Activated CD8-positive, alpha-beta T cell treated with anti-CD3 and anti-CD28 coated beads, Interleukin-2, amount 10 ng/mL, durations not matched to agents 7 days and 5 days (primary cell): ENCODE measurements at regions not wholly inside any gene's neighbourhood (a gene's known extent, or its start where the extent isn't known, plus 50 kb on each side); places are given as distances from the start of the nearest gene placed in this dataset.

ENCODE experiments used
- ATAC-seq: fragments of 150-1000 bp; cut with Tn5 transposase; one replicate; pipeline ENCODE4 v1.10.0; 2021; ENCODE audit warnings: moderate library complexity
- CTCF ChIA-PET: fragments of 350-600 bp; sonication (Branson Sonifier 250); formaldehyde crosslinking; loops from one replicate; lab custom pipeline; 2021; ENCODE audit warnings: antibody characterized with exemption; lab: Charles Lee
- POLR2A ChIA-PET: fragments of 350-600 bp; sonication (Branson Sonifier 250); formaldehyde crosslinking; loops from one replicate; lab custom pipeline; 2021; ENCODE audit warnings: antibody characterized with exemption; lab: Charles Lee
- DNase-seq: peaks from one replicate; pipeline ENCODE4 v3.0.0-alpha.2; 2020
- H3K27ac Mint-ChIP-seq: one replicate; pipeline ENCODE4 v1.8.0; 2021; ENCODE audit warnings: mild to moderate bottlenecking, mixed read lengths
- H3K27me3 Mint-ChIP-seq: one replicate; pipeline ENCODE4 v1.8.0; 2021; ENCODE audit warnings: low read depth, mixed read lengths
- H3K36me3 Mint-ChIP-seq: one replicate; pipeline ENCODE4 v1.8.0; 2021; ENCODE audit warnings: low read depth, mixed read lengths
- H3K4me1 Mint-ChIP-seq: one replicate; pipeline ENCODE4 v1.8.0; 2021; ENCODE audit warnings: low read depth, mixed read lengths
- H3K4me3 Mint-ChIP-seq: one replicate; pipeline ENCODE4 v1.8.0; 2021; ENCODE audit warnings: mild to moderate bottlenecking, mixed read lengths
- H3K9me3 Mint-ChIP-seq: one replicate; pipeline ENCODE4 v1.8.0; 2022; ENCODE audit warnings: mixed read lengths; ENCODE audit not compliant: insufficient read depth

GRCh38 chr12:107244584-107244983 lies 151.2 kb upstream of the CRY1 start:
- ATAC-seq (no peak), DNase-seq (no peak)
- ChIA-PET CTCF (no interaction called here), POLR2A (no interaction called here)
- no peak overlapping the region for H3K27ac Mint-ChIP-seq
- H3K9me3 Mint-ChIP-seq, result no peaks in the 10 kb centered on the region
- peaks cover 5% of the 10 kb centered on the region for H3K4me1 Mint-ChIP-seq
- no peak overlapping the region for H3K4me3 Mint-ChIP-seq
- peaks cover 16% of the 10 kb centered on the region for H3K27me3 Mint-ChIP-seq
- H3K36me3 Mint-ChIP-seq, result no peaks in the 10 kb centered on the region

DNA sequence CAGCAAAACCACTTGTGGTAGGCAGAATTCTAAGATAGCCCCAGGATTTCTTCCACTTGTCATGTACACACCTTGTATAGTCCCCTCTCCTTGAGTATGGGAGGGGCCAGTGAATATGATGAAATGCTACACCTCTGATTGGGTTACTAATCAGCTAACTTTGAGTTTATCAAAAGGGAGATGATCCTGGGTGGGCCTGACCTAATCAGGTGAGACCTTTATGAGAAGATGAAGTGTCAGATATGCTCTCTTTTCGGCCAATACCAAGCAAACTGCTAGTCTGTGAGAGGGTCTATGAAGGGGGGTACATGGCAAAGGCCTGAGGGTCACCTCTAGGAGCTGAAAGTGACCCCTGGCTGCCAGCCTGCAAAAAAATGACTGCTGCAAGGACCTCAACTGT lies 154.3 kb upstream of the CRY1 start:
- H3K4me1 Mint-ChIP-seq, result no peaks in the 10 kb centered on the region
- H3K27ac Mint-ChIP-seq, result no peak overlapping the region
- H3K9me3 Mint-ChIP-seq, result no peaks in the 10 kb centered on the region
- ChIA-PET POLR2A (no interaction called here), CTCF (no interaction called here)
- H3K36me3 Mint-ChIP-seq, result no peaks in the 10 kb centered on the region
- peaks cover 13% of the 10 kb centered on the region for H3K27me3 Mint-ChIP-seq
- DNase-seq (no peak), ATAC-seq (no peak)
- no peak overlapping the region for H3K4me3 Mint-ChIP-seq

DNA sequence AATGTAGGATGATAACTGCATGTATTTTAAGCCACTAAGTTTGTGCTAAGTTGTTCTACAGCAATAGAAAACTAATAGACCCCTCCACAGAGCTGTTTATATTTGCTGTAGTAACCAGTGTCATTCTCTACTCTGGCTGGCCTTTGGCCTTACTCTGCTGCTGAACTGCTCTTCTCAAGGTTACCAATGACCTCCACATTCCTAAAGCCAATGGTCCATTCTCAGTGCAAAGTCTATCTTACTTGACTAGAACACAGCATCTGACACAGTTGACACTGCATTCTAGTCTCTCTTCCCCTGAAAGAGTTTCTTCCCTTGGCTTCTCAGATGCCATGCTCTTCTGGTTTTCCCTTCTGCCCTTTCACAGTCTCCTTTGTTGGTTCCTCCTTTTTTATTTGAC lies 154.8 kb upstream of the CRY1 start:
- H3K4me1 Mint-ChIP-seq, result no peaks in the 10 kb centered on the region
- POLR2A ChIA-PET, result no interaction called here
- ATAC-seq (no peak), DNase-seq (no peak)
- CTCF ChIA-PET, result no interaction called here
- no peaks in the 10 kb centered on the region for H3K36me3 Mint-ChIP-seq
- no peak overlapping the region for H3K4me3 Mint-ChIP-seq
- H3K27me3 Mint-ChIP-seq, result peaks cover 10% of the 10 kb centered on the region
- no peak overlapping the region for H3K27ac Mint-ChIP-seq
- H3K9me3 Mint-ChIP-seq, result no peaks in the 10 kb centered on the region

- H3K4me3 Mint-ChIP-seq, result no peak overlapping the region
- CTCF ChIA-PET, result no interaction called here
- DNase-seq (no peak), ATAC-seq (no peak)
- H3K4me1 Mint-ChIP-seq, result no peaks in the 10 kb centered on the region
- POLR2A ChIA-PET, result no interaction called here
- H3K36me3 Mint-ChIP-seq, result no peaks in the 10 kb centered on the region
- no peak overlapping the region for H3K27ac Mint-ChIP-seq
- H3K27me3 Mint-ChIP-seq, result peaks cover 12% of the 10 kb centered on the region
- no peaks in the 10 kb centered on the region for H3K9me3 Mint-ChIP-seq
These were observed 157.9 kb upstream of the CRY1 start for GRCh38 chr12:107251288-107251687.

- Mint-ChIP-seq H3K4me1 (no peaks in the 10 kb centered on the region), H3K4me3 (no peak overlapping the region), H3K9me3 (no peaks in the 10 kb centered on the region), H3K36me3 (no peaks in the 10 kb centered on the region), H3K27ac (no peak overlapping the region), H3K27me3 (peaks cover 16% of the 10 kb centered on the region)
- no peak for DNase-seq
- ChIA-PET CTCF (no interaction called here), POLR2A (no interaction called here)
- ATAC-seq, result no peak
These were observed 160.0 kb upstream of the CRY1 start for GRCh38 chr12:107253361-107253760.

GRCh38 chr12:107254258-107254856 lies 161.0 kb upstream of the CRY1 start:
- no peaks in the 10 kb centered on the region for H3K9me3 Mint-ChIP-seq
- ATAC-seq (no peak), DNase-seq (no peak)
- ChIA-PET POLR2A (no interaction called here), CTCF (interaction anchor here (0.6 kb wide), 1 partner anchor 47 kb away, joined by 3 read pairs; no protein-coding TSS in a partner anchor)
- H3K27me3 Mint-ChIP-seq, result peaks cover 16% of the 10 kb centered on the region
- H3K4me3 Mint-ChIP-seq, result no peak overlapping the region
- H3K27ac Mint-ChIP-seq, result no peak overlapping the region
- H3K4me1 Mint-ChIP-seq, result no peaks in the 10 kb centered on the region
- H3K36me3 Mint-ChIP-seq, result no peaks in the 10 kb centered on the region

GRCh38 chr12:107258780-107259179 lies 165.4 kb upstream of the CRY1 start:
- CTCF ChIA-PET, result no interaction called here
- no peaks in the 10 kb centered on the region for H3K4me1 Mint-ChIP-seq
- DNase-seq (no peak), ATAC-seq (no peak)
- no peaks in the 10 kb centered on the region for H3K9me3 Mint-ChIP-seq
- no peak overlapping the region for H3K27ac Mint-ChIP-seq
- H3K27me3 Mint-ChIP-seq, result peaks cover 12% of the 10 kb centered on the region
- H3K36me3 Mint-ChIP-seq, result no peaks in the 10 kb centered on the region
- POLR2A ChIA-PET, result no interaction called here
- H3K4me3 Mint-ChIP-seq, result no peak overlapping the region

DNA sequence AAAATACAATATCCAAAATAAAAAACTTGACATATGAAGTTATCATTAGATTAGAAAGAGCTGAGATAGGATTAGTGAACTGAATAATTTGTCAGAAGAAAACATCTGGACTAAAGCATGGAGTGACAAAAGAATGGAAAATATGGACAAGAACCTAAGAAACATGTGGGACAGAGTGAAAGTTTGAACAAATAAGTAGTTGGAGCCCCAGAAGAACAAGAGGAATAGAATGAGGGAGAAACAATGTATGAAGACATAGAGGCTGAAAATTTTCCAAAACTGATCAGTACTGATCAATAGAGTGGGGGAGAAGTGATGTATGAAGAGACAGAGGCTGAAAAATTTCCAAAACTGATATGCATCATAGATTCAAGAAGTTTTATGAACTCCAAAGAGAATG lies 170.6 kb upstream of the CRY1 start:
- ChIA-PET CTCF (no interaction called here), POLR2A (no interaction called here)
- Mint-ChIP-seq H3K4me1 (peaks cover 8% of the 10 kb centered on the region), H3K36me3 (no peaks in the 10 kb centered on the region), H3K27ac (no peak overlapping the region), H3K9me3 (no peaks in the 10 kb centered on the region), H3K27me3 (no peaks in the 10 kb centered on the region), H3K4me3 (no peak overlapping the region)
- DNase-seq (no peak), ATAC-seq (no peak)

DNA sequence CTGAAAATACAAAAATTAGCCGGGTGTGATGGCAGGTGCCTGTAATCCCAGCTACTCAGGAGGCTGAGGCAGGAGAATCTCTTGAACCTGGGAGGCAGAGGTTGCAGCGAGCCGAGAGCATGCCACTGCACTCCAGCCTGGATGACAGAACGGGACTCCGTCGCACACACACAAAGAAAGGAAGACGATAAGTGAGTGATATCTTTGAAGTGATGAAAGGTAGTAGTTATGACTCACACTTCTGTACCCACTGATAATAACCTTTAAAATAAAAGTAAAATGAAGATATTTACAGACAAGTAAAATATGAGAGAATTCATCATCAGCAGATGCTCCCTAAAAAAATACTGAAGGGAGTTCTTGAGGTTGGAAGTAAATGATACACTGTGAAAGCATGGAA lies 171.3 kb upstream of the CRY1 start:
- H3K27me3 Mint-ChIP-seq, result peaks cover 3% of the 10 kb centered on the region
- H3K4me1 Mint-ChIP-seq, result peaks cover 8% of the 10 kb centered on the region
- H3K27ac Mint-ChIP-seq, result no peak overlapping the region
- POLR2A ChIA-PET, result no interaction called here
- no peak overlapping the region for H3K4me3 Mint-ChIP-seq
- ATAC-seq (peak; percentile 64), DNase-seq (no peak)
- CTCF ChIA-PET, result no interaction called here
- H3K9me3 Mint-ChIP-seq, result no peaks in the 10 kb centered on the region
- H3K36me3 Mint-ChIP-seq, result no peaks in the 10 kb centered on the region

DNA sequence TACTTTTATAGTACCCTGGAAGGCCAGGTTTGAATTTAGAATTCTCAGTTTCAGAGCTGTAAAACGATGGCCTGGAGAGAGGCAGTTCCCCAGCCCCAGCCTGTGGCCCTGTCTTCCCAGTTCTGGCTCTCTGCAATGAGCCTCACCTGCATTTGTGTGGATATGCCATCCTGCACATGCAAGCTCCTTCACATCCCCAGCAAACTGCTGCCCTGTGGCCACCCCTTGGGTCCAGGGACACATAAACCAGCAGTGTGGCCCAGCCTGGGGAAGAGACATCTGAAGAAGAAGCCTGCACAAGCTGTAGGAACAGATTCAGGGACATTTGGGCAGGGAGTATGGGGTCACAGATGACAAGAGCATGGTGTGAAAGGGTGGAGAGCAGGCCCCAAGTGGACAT lies 174.3 kb upstream of the CRY1 start:
- Mint-ChIP-seq H3K4me3 (no peak overlapping the region), H3K4me1 (peaks cover 8% of the 10 kb centered on the region), H3K27ac (no peak overlapping the region), H3K36me3 (no peaks in the 10 kb centered on the region), H3K9me3 (no peaks in the 10 kb centered on the region), H3K27me3 (peaks cover 7% of the 10 kb centered on the region)
- DNase-seq (no peak), ATAC-seq (no peak)
- ChIA-PET CTCF (no interaction called here), POLR2A (no interaction called here)

- ATAC-seq, result no peak
- ChIA-PET CTCF (no interaction called here), POLR2A (no interaction called here)
- Mint-ChIP-seq H3K4me1 (no peaks in the 10 kb centered on the region), H3K27me3 (peaks cover 16% of the 10 kb centered on the region), H3K27ac (no peak overlapping the region), H3K36me3 (no peaks in the 10 kb centered on the region), H3K4me3 (no peak overlapping the region), H3K9me3 (no peaks in the 10 kb centered on the region)
- no peak for DNase-seq
These were observed 178.2 kb upstream of the CRY1 start for GRCh38 chr12:107271523-107271922.

DNA sequence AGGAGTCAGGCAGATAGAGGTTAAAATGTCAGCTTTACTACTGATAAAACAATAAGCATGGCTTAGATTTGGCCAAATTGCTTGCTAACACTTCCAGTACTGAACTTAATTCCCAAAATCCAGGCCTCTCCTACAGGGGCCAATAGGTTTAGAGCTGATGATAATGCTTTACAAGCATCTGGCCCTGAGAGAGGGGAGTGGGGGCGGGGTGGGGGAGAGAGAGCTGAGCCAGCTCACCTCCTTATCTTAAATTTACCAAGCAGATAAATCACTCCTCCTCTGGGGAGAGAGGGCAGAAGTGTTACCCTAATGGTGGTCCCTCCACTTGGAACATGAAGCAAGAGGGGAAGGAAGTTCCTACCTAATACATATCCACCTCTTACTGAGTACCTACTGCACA lies 182.2 kb upstream of the CRY1 start:
- CTCF ChIA-PET, result interaction anchor here (1.3 kb wide), 1 partner anchor 32 kb away, joined by 3 read pairs; no protein-coding TSS in a partner anchor
- no peak for DNase-seq
- peaks cover 16% of the 10 kb centered on the region for H3K27me3 Mint-ChIP-seq
- no peaks in the 10 kb centered on the region for H3K9me3 Mint-ChIP-seq
- no peaks in the 10 kb centered on the region for H3K36me3 Mint-ChIP-seq
- H3K4me3 Mint-ChIP-seq, result no peak overlapping the region
- no peaks in the 10 kb centered on the region for H3K4me1 Mint-ChIP-seq
- POLR2A ChIA-PET, result no interaction called here
- no peak for ATAC-seq
- H3K27ac Mint-ChIP-seq, result no peak overlapping the region

DNA sequence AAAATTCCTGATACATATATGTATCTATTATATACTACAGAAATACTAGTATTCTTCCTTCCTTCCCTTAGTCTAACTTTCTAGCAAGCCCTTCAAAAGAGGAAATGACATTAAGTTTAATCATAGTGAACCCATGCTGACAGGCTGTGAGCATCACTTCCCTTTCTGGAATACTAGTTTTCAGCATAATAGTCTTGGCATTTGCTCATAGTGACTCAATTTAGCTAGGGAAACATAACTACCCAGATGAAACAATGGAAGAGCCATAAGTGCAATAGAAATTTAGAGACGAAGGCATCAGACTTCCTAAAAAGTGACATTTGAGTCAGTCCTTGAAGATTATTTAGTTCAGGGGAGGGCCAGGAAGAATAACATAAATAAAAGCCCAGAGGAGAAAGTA lies 184.5 kb upstream of the CRY1 start:
- CTCF ChIA-PET, result no interaction called here
- POLR2A ChIA-PET, result no interaction called here
- Mint-ChIP-seq H3K36me3 (no peaks in the 10 kb centered on the region), H3K9me3 (no peaks in the 10 kb centered on the region), H3K4me3 (no peak overlapping the region), H3K4me1 (no peaks in the 10 kb centered on the region), H3K27me3 (peaks cover 19% of the 10 kb centered on the region), H3K27ac (no peak overlapping the region)
- ATAC-seq, result no peak
- no peak for DNase-seq
